DOHH2 (cell line): ENCODE measurements at regions not wholly inside any gene's neighbourhood (a gene's known extent, or its start where the extent isn't known, plus 50 kb on each side); places are given as distances from the start of the nearest gene placed in this dataset.

ENCODE experiments used
- CTCF ChIP-seq: fragments of 200-600 bp; sonication (generic); IDR thresholded peaks from one replicate; pipeline ENCODE4 v1.5.1; 2014; ENCODE audit warnings: antibody characterized with exemption, mild to moderate bottlenecking, low read depth, low read length; ENCODE audit not compliant: poor library complexity, severe bottlenecking
- EZH2phosphoT487 ChIP-seq: fragments of 200-600 bp; sonication (generic); IDR thresholded peaks from 2 replicates; pipeline ENCODE4 v1.6.1; 2017; ENCODE audit warnings: borderline replicate concordance, mild to moderate bottlenecking, antibody characterized with exemption, low read length, moderate library complexity, mixed read lengths

DNA sequence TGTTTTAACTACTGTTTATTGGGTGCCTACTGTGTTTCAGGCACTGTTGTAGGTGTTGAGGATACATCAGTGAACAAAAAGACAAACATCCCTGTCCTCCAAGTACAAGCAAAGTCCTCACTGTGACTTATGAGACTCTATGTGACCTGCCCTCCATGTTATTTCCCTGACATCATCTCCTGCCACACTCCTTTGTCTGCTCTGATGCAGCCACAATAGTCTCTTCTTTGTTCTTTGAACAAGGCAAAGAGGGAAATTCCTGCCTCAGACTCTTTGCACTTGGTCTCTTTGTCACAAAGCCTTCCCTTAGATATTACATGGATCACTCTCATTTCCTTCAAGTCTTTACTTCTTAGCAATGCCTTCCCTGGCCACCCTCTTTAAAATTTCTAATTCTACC is 240.1 kb upstream of the SRRM4 start:
- TF ChIP-seq CTCF (no peak), EZH2phosphoT487 (no peak)
